ENCODE measurements at regions not wholly inside any gene's neighbourhood (a gene's known extent, or its start where the extent isn't known, plus 50 kb on each side); places are given as distances from the start of the nearest gene placed in this dataset.

- TF ChIP-seq ZNF318 (IDR thresholded peaks at IDR 0.05; ENCODE audit: borderline replicate concordance in 1 of 2, low read depth in 1 of 2), result no peak
- no peak for TF ChIP-seq KLF6 (CRISPR knock-in tag; IDR thresholded peaks at IDR 0.05; ENCODE audit: borderline replicate concordance)
- TF ChIP-seq ZNF592 (IDR thresholded peaks at IDR 0.05), result 0 out of 2 replicates have a peak, but pooled peaks have one; percentile 17
- no peak for TF ChIP-seq MXI1 (IDR thresholded peaks at IDR 0.05; ENCODE audit: low read depth, low read length)
- TF ChIP-seq XRCC3 (IDR thresholded peaks at IDR 0.05), result no peak
- TF ChIP-seq NFIX (CRISPR knock-in tag; IDR thresholded peaks at IDR 0.05; ENCODE audit: low read depth), result no peak
- no peak for TF ChIP-seq HINFP (tag; conservative IDR thresholded peaks at IDR 0.05; ENCODE audit: low read depth)
- no peak for TF ChIP-seq TRIM25 (IDR thresholded peaks at IDR 0.05; ENCODE audit: borderline replicate concordance)
- TF ChIP-seq CREB3 (tag; conservative IDR thresholded peaks at IDR 0.05; ENCODE audit: low read depth), result no peak
Observed at GRCh38 chr14:100423317-100424010, 100.3 kb downstream of the SLC25A47 start (continued).
